ENCODE measurements at regions not wholly inside any gene's neighbourhood (a gene's known extent, or its start where the extent isn't known, plus 50 kb on each side); places are given as distances from the start of the nearest gene placed in this dataset.
"Not testable (repeated sequence)": the region's sequence is repeated elsewhere in the genome, so short reads cannot be mapped to it uniquely, and the experiment has no call there.

GRCh38 chr3:31092748-31093589 lies 198.5 kb upstream of the GADL1 start:
- DNase-seq (ENCODE audit: extremely low spot score, insufficient read length, low read depth) (no peak), FAIRE-seq (no peak)

- FAIRE-seq (no peak), DNase-seq (ENCODE audit: extremely low spot score, insufficient read length, low read depth) (no peak)
Measured at GRCh38 chr3:31093606-31094005, 199.1 kb upstream of the GADL1 start.

DNA sequence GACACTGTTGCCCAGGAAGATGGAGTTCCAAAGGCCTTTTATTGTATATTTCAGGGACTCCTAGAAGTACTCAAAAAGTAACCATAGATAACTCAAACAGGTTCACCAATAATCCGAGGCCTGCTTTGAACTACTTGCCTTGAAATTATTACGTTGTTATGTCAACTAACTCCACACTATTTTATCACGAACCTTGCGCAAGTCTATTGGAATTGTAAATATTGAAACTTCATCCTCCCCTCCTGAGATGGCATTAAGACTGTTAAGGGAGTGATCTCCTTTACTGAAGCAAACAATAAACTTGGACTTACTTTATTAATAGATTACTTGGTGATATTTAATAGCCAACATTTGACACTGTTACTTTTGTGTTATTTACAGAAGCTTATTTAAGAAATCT lies 199.6 kb upstream of the GADL1 start:
- FAIRE-seq: no peak
- DNase-seq (ENCODE audit: extremely low spot score, insufficient read length, low read depth): no peak

GRCh38 chr3:31095255-31095654 lies 200.8 kb upstream of the GADL1 start:
- DNase-seq (ENCODE audit: extremely low spot score, insufficient read length, low read depth) (no peak), FAIRE-seq (no peak)

- FAIRE-seq (peak; percentile 26), DNase-seq (ENCODE audit: extremely low spot score, insufficient read length, low read depth) (no peak)
Measured at GRCh38 chr3:31096661-31097395, 202.4 kb upstream of the GADL1 start.

- FAIRE-seq (no peak), DNase-seq (ENCODE audit: extremely low spot score, insufficient read length, low read depth) (no peak)
Measured at GRCh38 chr3:31100519-31100918, 206.1 kb upstream of the GADL1 start.

- not testable (repeated sequence) for FAIRE-seq
Measured at GRCh38 chr3:31101285-31101684, 206.8 kb upstream of the GADL1 start.

GRCh38 chr3:31102196-31102879 lies 207.9 kb upstream of the GADL1 start:
- FAIRE-seq (no peak), DNase-seq (ENCODE audit: extremely low spot score, insufficient read length, low read depth) (no peak)

More at GRCh38 chr3:31101285-31101684, 206.8 kb upstream of the GADL1 start:
- not testable (repeated sequence) for DNase-seq (ENCODE audit: extremely low spot score, insufficient read length, low read depth)

DNA sequence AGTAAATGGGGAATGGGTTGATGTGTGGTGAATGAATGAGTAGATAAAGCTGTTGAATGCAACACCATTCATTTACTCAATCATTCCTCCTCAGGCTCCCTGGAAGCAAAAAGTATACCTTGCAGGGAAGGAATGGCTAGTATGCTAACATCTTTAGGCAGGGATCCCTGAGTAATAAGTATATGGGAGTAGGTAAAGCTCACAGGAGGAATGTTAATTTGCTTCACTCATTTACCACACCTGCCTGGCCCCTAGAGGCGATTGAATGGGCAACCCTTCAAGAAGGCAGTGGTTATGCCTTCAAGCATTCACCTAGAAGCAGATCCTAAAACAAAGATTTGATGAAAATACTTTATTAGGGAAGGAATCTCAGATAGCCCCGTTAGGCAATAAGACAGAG lies 208.7 kb upstream of the GADL1 start:
- FAIRE-seq: no peak
- DNase-seq (ENCODE audit: extremely low spot score, insufficient read length, low read depth): no peak

DNA sequence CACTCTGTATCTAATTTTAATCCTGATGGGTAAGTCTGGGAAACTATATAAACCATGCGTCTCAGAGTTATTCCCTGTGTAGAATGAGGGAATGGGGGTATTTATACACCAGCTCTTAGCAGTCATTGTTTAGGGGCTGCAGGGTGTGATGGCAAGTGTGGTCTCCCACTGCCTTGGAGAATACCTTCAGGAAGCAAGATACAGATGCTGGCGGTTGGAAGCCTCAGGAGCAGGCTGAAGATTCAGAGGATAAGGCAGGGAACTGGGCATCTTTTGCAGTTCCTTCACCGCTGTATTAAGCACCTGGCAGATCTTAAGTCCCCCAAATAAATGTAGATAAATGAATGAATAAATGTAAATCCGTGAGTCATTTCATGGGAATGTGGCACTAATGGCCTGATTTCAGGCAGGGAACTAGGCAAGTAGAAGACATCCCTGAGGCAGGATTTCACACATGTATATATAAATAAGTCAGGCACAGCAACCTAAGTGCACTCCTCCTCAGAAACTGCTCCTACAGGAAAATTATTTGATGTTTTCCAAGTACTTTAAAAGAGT lies 209.2 kb upstream of the GADL1 start:
- DNase-seq (ENCODE audit: extremely low spot score, insufficient read length, low read depth) (no peak), FAIRE-seq (no peak)

DNA sequence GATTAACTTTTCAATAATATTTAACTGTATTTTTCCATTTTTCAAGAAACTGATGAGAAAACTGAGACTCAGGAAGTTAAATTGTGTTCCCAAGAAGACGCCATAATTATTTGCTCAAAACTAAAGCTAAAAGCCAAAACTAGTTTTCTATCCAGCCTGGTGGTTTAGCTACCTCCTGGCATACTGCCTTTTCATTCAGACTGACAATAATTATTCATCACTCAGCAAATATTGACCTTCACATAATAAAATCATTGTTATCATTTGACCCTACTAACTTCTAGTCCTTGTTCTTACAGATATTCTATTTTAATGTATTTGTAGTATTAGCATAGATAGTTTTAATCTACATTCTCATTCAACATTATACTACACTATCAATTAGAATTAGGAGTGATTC lies 210.6 kb upstream of the GADL1 start:
- DNase-seq (ENCODE audit: extremely low spot score, insufficient read length, low read depth): no peak

GRCh38 chr3:31105438-31106077 lies 211.1 kb upstream of the GADL1 start:
- DNase-seq (ENCODE audit: extremely low spot score, insufficient read length, low read depth) (no peak), FAIRE-seq (no peak)

More for the DNA sequence above, 210.6 kb upstream of the GADL1 start:
- no peak for FAIRE-seq

DNA sequence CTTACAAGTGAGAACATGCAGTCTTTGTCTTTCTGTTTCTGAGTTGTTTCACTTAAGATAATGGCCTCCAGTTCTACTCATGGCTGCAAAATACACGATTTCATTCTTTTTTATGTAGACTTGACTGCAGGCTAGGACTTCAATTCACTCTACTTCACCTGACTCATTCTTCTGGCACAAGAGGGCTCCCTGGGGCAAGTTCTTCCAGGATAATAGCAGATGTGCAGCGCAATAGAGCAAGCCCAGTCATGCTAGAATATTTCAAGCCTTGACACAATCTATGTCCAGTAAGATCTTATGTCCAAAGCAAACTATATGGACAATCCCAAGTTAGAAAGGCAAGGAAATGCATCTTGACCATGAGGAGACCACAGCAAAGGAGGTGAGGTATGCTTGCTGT lies 211.7 kb upstream of the GADL1 start:
- no peak for FAIRE-seq
- no peak for DNase-seq (ENCODE audit: extremely low spot score, insufficient read length, low read depth)

GRCh38 chr3:31106912-31107311 lies 212.5 kb upstream of the GADL1 start:
- peak; percentile 64 for FAIRE-seq

GRCh38 chr3:31114929-31115283 lies 220.4 kb upstream of the GADL1 start:
- DNase-seq (ENCODE audit: extremely low spot score, insufficient read length, low read depth) (no peak), FAIRE-seq (no peak)

More at GRCh38 chr3:31106912-31107311, 212.5 kb upstream of the GADL1 start:
- DNase-seq (ENCODE audit: extremely low spot score, insufficient read length, low read depth): no peak

DNA sequence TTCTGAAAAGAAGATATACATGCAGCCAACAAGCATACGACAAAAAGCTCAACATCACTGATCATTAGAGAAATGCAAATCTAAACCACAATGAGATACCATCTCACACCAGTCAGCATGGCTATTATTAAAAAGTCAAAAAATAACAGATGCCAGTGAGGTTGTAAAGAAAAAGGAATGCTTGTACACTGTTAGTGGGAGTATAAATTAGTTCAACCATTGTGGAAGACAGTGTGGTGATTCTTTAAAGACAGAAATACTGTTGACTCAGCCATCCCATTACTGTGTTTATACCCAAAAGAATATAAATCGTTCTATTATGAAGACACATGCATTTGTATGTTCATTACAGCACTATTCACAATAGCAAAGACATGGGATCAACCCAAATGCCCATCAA lies 221.1 kb upstream of the GADL1 start:
- not testable (repeated sequence) for DNase-seq (ENCODE audit: extremely low spot score, insufficient read length, low read depth); FAIRE-seq

GRCh38 chr3:31116651-31117050 lies 222.2 kb upstream of the GADL1 start:
- DNase-seq (ENCODE audit: extremely low spot score, insufficient read length, low read depth) (no peak), FAIRE-seq (no peak)

GRCh38 chr3:31117854-31118253 lies 223.4 kb upstream of the GADL1 start:
- DNase-seq (ENCODE audit: extremely low spot score, insufficient read length, low read depth): no peak
- no peak for FAIRE-seq

- DNase-seq (ENCODE audit: extremely low spot score, insufficient read length, low read depth) (no peak), FAIRE-seq (no peak)
Measured at GRCh38 chr3:31124373-31124772, 229.9 kb upstream of the GADL1 start.

GRCh38 chr3:31125413-31126020 lies 231.1 kb upstream of the GADL1 start:
- DNase-seq (ENCODE audit: extremely low spot score, insufficient read length, low read depth) (no peak), FAIRE-seq (no peak)
